HG02852 (cell line): ENCODE measurements at regions not wholly inside any gene's neighbourhood (a gene's known extent, or its start where the extent isn't known, plus 50 kb on each side); places are given as distances from the start of the nearest gene placed in this dataset.
"Not testable (repeated sequence)": the region's sequence is repeated elsewhere in the genome, so short reads cannot be mapped to it uniquely, and the experiment has no call there.

Source experiments
- ATAC-seq: cut with Tn5 transposase; IDR thresholded peaks from one replicate; pipeline ENCODE4 v1.9.1; 2021; ENCODE audit warnings: mild to moderate bottlenecking, moderate library complexity; ENCODE audit not compliant: unreplicated experiment

- no peak for ATAC-seq
These were observed 488.4 kb upstream of the JAG1 start for GRCh38 chr20:11162026-11162775.

GRCh38 chr20:11165789-11166188 is 492.0 kb upstream of the JAG1 start:
- ATAC-seq: no peak

- no peak for ATAC-seq
These were observed 492.9 kb upstream of the JAG1 start for GRCh38 chr20:11166712-11167111.

- no peak for ATAC-seq
These were observed 494.2 kb upstream of the JAG1 start for GRCh38 chr20:11168026-11168425.

GRCh38 chr20:11170025-11170424 is 496.2 kb upstream of the JAG1 start:
- ATAC-seq: no peak

- no peak for ATAC-seq
These were observed 496.8 kb upstream of the JAG1 start for GRCh38 chr20:11170565-11170964.

- ATAC-seq: no peak
These were observed 499.1 kb upstream of the JAG1 start for GRCh38 chr20:11172881-11173280.

GRCh38 chr20:11173916-11174315 is 500.1 kb upstream of the JAG1 start:
- no peak for ATAC-seq

GRCh38 chr20:11174861-11175260 is 501.1 kb upstream of the JAG1 start:
- ATAC-seq: no peak

GRCh38 chr20:11176431-11176830 is 502.6 kb upstream of the JAG1 start:
- no peak for ATAC-seq

- ATAC-seq: no peak
These were observed 505.3 kb upstream of the JAG1 start for GRCh38 chr20:11178946-11179654.

- no peak for ATAC-seq
These were observed 506.4 kb upstream of the JAG1 start for GRCh38 chr20:11180186-11180585.

- ATAC-seq: not testable (repeated sequence)
These were observed 507.3 kb upstream of the JAG1 start for GRCh38 chr20:11181129-11181528.

GRCh38 chr20:11181966-11182365 is 508.2 kb upstream of the JAG1 start:
- ATAC-seq: no peak

GRCh38 chr20:11182720-11183119 is 508.9 kb upstream of the JAG1 start:
- ATAC-seq: no peak

- ATAC-seq: no peak
These were observed 512.7 kb upstream of the JAG1 start for GRCh38 chr20:11186301-11187008.

- no peak for ATAC-seq
These were observed 515.2 kb upstream of the JAG1 start for GRCh38 chr20:11188843-11189603.

- no peak for ATAC-seq
These were observed 516.9 kb upstream of the JAG1 start for GRCh38 chr20:11190741-11191140.

GRCh38 chr20:11192106-11192505 is 518.3 kb upstream of the JAG1 start:
- no peak for ATAC-seq

- no peak for ATAC-seq
These were observed 519.4 kb upstream of the JAG1 start for GRCh38 chr20:11193241-11193640.

- no peak for ATAC-seq
These were observed 521.4 kb upstream of the JAG1 start for GRCh38 chr20:11195169-11195568.
